WI38 (cell line): ENCODE measurements at regions not wholly inside any gene's neighbourhood (a gene's known extent, or its start where the extent isn't known, plus 50 kb on each side); places are given as distances from the start of the nearest gene placed in this dataset.
"Not testable (repeated sequence)": the region's sequence is repeated elsewhere in the genome, so short reads cannot be mapped to it uniquely, and the experiment has no call there.

ENCODE experiments used
- H3K4me3 ChIP-seq: 2 replicates; pipeline ENCODE4 v1.5.1; 2011; ENCODE audit warnings: low read depth, mild to moderate bottlenecking, control low read depth, low read length
- CTCF ChIP-seq: IDR thresholded peaks from 2 replicates; pipeline ENCODE4 v1.5.1; 2012; ENCODE audit warnings: low read depth, mild to moderate bottlenecking, control low read depth, low read length

GRCh38 chr7:6930787-6931186, 104.7 kb upstream of the CCZ1B start:
- not testable (repeated sequence) for H3K4me3 ChIP-seq
- peak; percentile 44 for TF ChIP-seq CTCF

GRCh38 chr7:6931456-6931855, 105.4 kb upstream of the CCZ1B start:
- not testable (repeated sequence) for H3K4me3 ChIP-seq

- not testable (repeated sequence) for H3K4me3 ChIP-seq
Measured at GRCh38 chr7:6933954-6934632, 108.0 kb upstream of the CCZ1B start.

- H3K4me3 ChIP-seq: no peak overlapping the region
- TF ChIP-seq CTCF: no peak
Measured at GRCh38 chr7:6934981-6935380, 108.9 kb upstream of the CCZ1B start.

GRCh38 chr7:6936626-6937025, 110.6 kb upstream of the CCZ1B start:
- not testable (repeated sequence) for H3K4me3 ChIP-seq

- H3K4me3 ChIP-seq: not testable (repeated sequence)
Measured at GRCh38 chr7:6937746-6938145, 111.7 kb upstream of the CCZ1B start.

GRCh38 chr7:6938284-6938683, 112.2 kb upstream of the CCZ1B start:
- not testable (repeated sequence) for H3K4me3 ChIP-seq
- TF ChIP-seq CTCF: peak; percentile 26; the same call in 1 of the 2 replicates

GRCh38 chr7:6939126-6939525, 113.1 kb upstream of the CCZ1B start:
- not testable (repeated sequence) for H3K4me3 ChIP-seq

- not testable (repeated sequence) for H3K4me3 ChIP-seq
Measured at GRCh38 chr7:6939896-6940295, 113.8 kb upstream of the CCZ1B start.

- H3K4me3 ChIP-seq: not testable (repeated sequence)
Measured at GRCh38 chr7:6946873-6947272, 120.8 kb upstream of the CCZ1B start.

- H3K4me3 ChIP-seq: not testable (repeated sequence)
Measured at GRCh38 chr7:6950231-6950630, 124.2 kb upstream of the CCZ1B start.

GRCh38 chr7:6951553-6951952, 125.5 kb upstream of the CCZ1B start:
- not testable (repeated sequence) for H3K4me3 ChIP-seq

GRCh38 chr7:6953138-6953797, 127.2 kb upstream of the CCZ1B start:
- H3K4me3 ChIP-seq: not testable (repeated sequence)

- not testable (repeated sequence) for H3K4me3 ChIP-seq
Measured at GRCh38 chr7:6953798-6954181, 127.7 kb upstream of the CCZ1B start.

- not testable (repeated sequence) for H3K4me3 ChIP-seq
Measured at GRCh38 chr7:6955385-6955784, 129.3 kb upstream of the CCZ1B start.

- not testable (repeated sequence) for H3K4me3 ChIP-seq
Measured at GRCh38 chr7:6955990-6956566, 130.0 kb upstream of the CCZ1B start.

GRCh38 chr7:6958371-6958770, 132.3 kb upstream of the CCZ1B start:
- H3K4me3 ChIP-seq: not testable (repeated sequence)
